ENCODE measurements at regions not wholly inside any gene's neighbourhood (a gene's known extent, or its start where the extent isn't known, plus 50 kb on each side); places are given as distances from the start of the nearest gene placed in this dataset.

- TF ChIP-seq, protein P1, sequence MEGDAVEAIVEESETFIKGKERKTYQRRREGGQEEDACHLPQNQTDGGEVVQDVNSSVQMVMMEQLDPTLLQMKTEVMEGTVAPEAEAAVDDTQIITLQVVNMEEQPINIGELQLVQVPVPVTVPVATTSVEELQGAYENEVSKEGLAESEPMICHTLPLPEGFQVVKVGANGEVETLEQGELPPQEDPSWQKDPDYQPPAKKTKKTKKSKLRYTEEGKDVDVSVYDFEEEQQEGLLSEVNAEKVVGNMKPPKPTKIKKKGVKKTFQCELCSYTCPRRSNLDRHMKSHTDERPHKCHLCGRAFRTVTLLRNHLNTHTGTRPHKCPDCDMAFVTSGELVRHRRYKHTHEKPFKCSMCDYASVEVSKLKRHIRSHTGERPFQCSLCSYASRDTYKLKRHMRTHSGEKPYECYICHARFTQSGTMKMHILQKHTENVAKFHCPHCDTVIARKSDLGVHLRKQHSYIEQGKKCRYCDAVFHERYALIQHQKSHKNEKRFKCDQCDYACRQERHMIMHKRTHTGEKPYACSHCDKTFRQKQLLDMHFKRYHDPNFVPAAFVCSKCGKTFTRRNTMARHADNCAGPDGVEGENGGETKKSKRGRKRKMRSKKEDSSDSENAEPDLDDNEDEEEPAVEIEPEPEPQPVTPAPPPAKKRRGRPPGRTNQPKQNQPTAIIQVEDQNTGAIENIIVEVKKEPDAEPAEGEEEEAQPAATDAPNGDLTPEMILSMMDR (IDR thresholded peaks at IDR 0.05; ENCODE audit: unreplicated experiment) = no peak
- CTCF ChIA-PET = no interaction called here
- H3K4me1 Mint-ChIP-seq (ENCODE audit: low read depth, unreplicated experiment) = peaks cover 54% of the 10 kb centered on the region
- no peak for DNase-seq
- no peaks in the 10 kb centered on the region for H3K27me3 Mint-ChIP-seq (ENCODE audit: unreplicated experiment)
- no peak overlapping the region for H3K27ac Mint-ChIP-seq (ENCODE audit: unreplicated experiment)
- intact Hi-C loops (cut with micrococcal nuclease; ENCODE audit: unreplicated experiment) = loop anchor here (5.0 kb wide), 3 partner anchors 56 to 304 kb away; no protein-coding TSS in a partner anchor
- H3K4me3 Mint-ChIP-seq (ENCODE audit: low read depth, unreplicated experiment) = no peak overlapping the region
- H3K9me3 Mint-ChIP-seq (ENCODE audit: low read depth, unreplicated experiment) = no peaks in the 10 kb centered on the region
- no TSS peak for BruUV-seq (replicated peaks)
- H3K36me3 Mint-ChIP-seq (ENCODE audit: insufficient read depth, unreplicated experiment) = no peaks in the 10 kb centered on the region
Measured at GRCh38 chr1:218763538-218763937, 410.1 kb upstream of the LYPLAL1 start.

GRCh38 chr1:218765753-218766152, 407.9 kb upstream of the LYPLAL1 start:
- H3K4me1 Mint-ChIP-seq (ENCODE audit: low read depth, unreplicated experiment) = peaks cover 33% of the 10 kb centered on the region
- BruUV-seq (replicated peaks) = no TSS peak
- no peaks in the 10 kb centered on the region for H3K27me3 Mint-ChIP-seq (ENCODE audit: unreplicated experiment)
- DNase-seq = no peak
- no peak overlapping the region for H3K27ac Mint-ChIP-seq (ENCODE audit: unreplicated experiment)
- intact Hi-C loops (cut with micrococcal nuclease; ENCODE audit: unreplicated experiment) = no loop called here
- H3K9me3 Mint-ChIP-seq (ENCODE audit: low read depth, unreplicated experiment) = no peaks in the 10 kb centered on the region
- no peaks in the 10 kb centered on the region for H3K36me3 Mint-ChIP-seq (ENCODE audit: insufficient read depth, unreplicated experiment)
- CTCF ChIA-PET = no interaction called here
- no peak overlapping the region for H3K4me3 Mint-ChIP-seq (ENCODE audit: low read depth, unreplicated experiment)
- TF ChIP-seq, protein P1 (IDR thresholded peaks at IDR 0.05; ENCODE audit: unreplicated experiment) = no peak

GRCh38 chr1:218771931-218772330, 401.7 kb upstream of the LYPLAL1 start:
- Mint-ChIP-seq H3K4me1 (ENCODE audit: low read depth, unreplicated experiment) (no peaks in the 10 kb centered on the region), H3K27me3 (ENCODE audit: unreplicated experiment) (no peaks in the 10 kb centered on the region), H3K9me3 (ENCODE audit: low read depth, unreplicated experiment) (peaks cover 4% of the 10 kb centered on the region), H3K36me3 (ENCODE audit: insufficient read depth, unreplicated experiment) (no peaks in the 10 kb centered on the region), H3K4me3 (ENCODE audit: low read depth, unreplicated experiment) (no peak overlapping the region), H3K27ac (ENCODE audit: unreplicated experiment) (no peak overlapping the region)
- no TSS peak for BruUV-seq (replicated peaks)
- no peak for DNase-seq
- TF ChIP-seq, protein P1 (IDR thresholded peaks at IDR 0.05; ENCODE audit: unreplicated experiment) = no peak
- intact Hi-C loops (cut with micrococcal nuclease; ENCODE audit: unreplicated experiment) = no loop called here
- CTCF ChIA-PET = no interaction called here

GRCh38 chr1:218772575-218772974, 401.1 kb upstream of the LYPLAL1 start:
- Mint-ChIP-seq H3K36me3 (ENCODE audit: insufficient read depth, unreplicated experiment) (no peaks in the 10 kb centered on the region), H3K27ac (ENCODE audit: unreplicated experiment) (no peak overlapping the region), H3K4me3 (ENCODE audit: low read depth, unreplicated experiment) (no peak overlapping the region), H3K27me3 (ENCODE audit: unreplicated experiment) (no peaks in the 10 kb centered on the region), H3K9me3 (ENCODE audit: low read depth, unreplicated experiment) (peaks cover 4% of the 10 kb centered on the region), H3K4me1 (ENCODE audit: low read depth, unreplicated experiment) (no peaks in the 10 kb centered on the region)
- TF ChIP-seq, protein P1 (IDR thresholded peaks at IDR 0.05; ENCODE audit: unreplicated experiment) = no peak
- intact Hi-C loops (cut with micrococcal nuclease; ENCODE audit: unreplicated experiment) = no loop called here
- BruUV-seq (replicated peaks) = no TSS peak
- DNase-seq = no peak
- CTCF ChIA-PET = no interaction called here
